Trophoblast cell (in vitro differentiated cells and primary cell): ENCODE measurements at regions not wholly inside any gene's neighbourhood (a gene's known extent, or its start where the extent isn't known, plus 50 kb on each side); places are given as distances from the start of the nearest gene placed in this dataset.

ENCODE experiments used
- DNase-seq, 2 donors: peaks; one replicate each; pipeline ENCODE4 v3.0.0-alpha.2; 2016
- H2AFZ ChIP-seq: 2 replicates; pipeline ENCODE4 v1.6.1; 2013; ENCODE audit warnings: low read length, moderate library complexity, mild to moderate bottlenecking; ENCODE audit not compliant: insufficient read depth, poor library complexity
- H2AK5ac ChIP-seq: 2 replicates; pipeline ENCODE4 v1.6.1; 2013; ENCODE audit warnings: mild to moderate bottlenecking, low read length
- H2BK120ac ChIP-seq: 2 replicates; pipeline ENCODE4 v1.6.1; 2013; ENCODE audit warnings: low read length, mild to moderate bottlenecking, moderate library complexity; ENCODE audit not compliant: insufficient read depth, poor library complexity
- H2BK12ac ChIP-seq: 2 replicates; pipeline ENCODE4 v1.6.1; 2013; ENCODE audit warnings: mild to moderate bottlenecking, low read length, moderate library complexity
- H2BK5ac ChIP-seq: 2 replicates; pipeline ENCODE4 v1.6.1; 2013; ENCODE audit warnings: low read length, low read depth, moderate library complexity, mild to moderate bottlenecking; ENCODE audit not compliant: poor library complexity
- H3K14ac ChIP-seq: 2 replicates; pipeline ENCODE4 v1.6.1; 2013; ENCODE audit warnings: mild to moderate bottlenecking, low read length
- H3K18ac ChIP-seq: 2 replicates; pipeline ENCODE4 v1.6.1; 2013; ENCODE audit warnings: mild to moderate bottlenecking, low read length
- H3K23ac ChIP-seq: 2 replicates; pipeline ENCODE4 v1.6.1; 2013; ENCODE audit warnings: low read length
- H3K27ac ChIP-seq: 2 replicates; pipeline ENCODE4 v1.5.1; 2013; ENCODE audit warnings: low read depth, mild to moderate bottlenecking, inconsistent platforms, low read length, moderate library complexity
- H3K27me3 ChIP-seq: 2 replicates; pipeline ENCODE4 v1.6.1; 2013; ENCODE audit warnings: inconsistent platforms, mild to moderate bottlenecking, low read length, moderate library complexity; ENCODE audit not compliant: insufficient read depth
- H3K36me3 ChIP-seq, 2 experiments: 1 replicate in 1 of 2; 2 replicates in 1 of 2; pipeline ENCODE4 v1.6.1; 2013; ENCODE audit warnings: low read length in 2 of 2, mild to moderate bottlenecking in 2 of 2, moderate library complexity in 1 of 2; ENCODE audit not compliant: insufficient read depth in 2 of 2, control insufficient read depth in 1 of 2
- H3K4ac ChIP-seq: 2 replicates; pipeline ENCODE4 v1.6.1; 2013; ENCODE audit warnings: low read depth, mild to moderate bottlenecking, low read length, moderate library complexity
- H3K4me1 ChIP-seq, 2 experiments: 1 replicate in 1 of 2; 2 replicates in 1 of 2; pipeline ENCODE4 v1.6.1; 2013; ENCODE audit warnings: low read length in 2 of 2, mild to moderate bottlenecking in 2 of 2, moderate library complexity in 1 of 2; ENCODE audit not compliant: insufficient read depth in 2 of 2, control insufficient read depth in 1 of 2
- H3K4me2 ChIP-seq: 2 replicates; pipeline ENCODE4 v1.6.1; 2013; ENCODE audit warnings: inconsistent platforms, mild to moderate bottlenecking, low read length, moderate library complexity
- H3K4me3 ChIP-seq: 2 replicates; pipeline ENCODE4 v1.5.1; 2013; ENCODE audit warnings: mild to moderate bottlenecking, low read depth, low read length, inconsistent platforms
- H3K79me1 ChIP-seq: one replicate; pipeline ENCODE4 v1.6.1; 2013; ENCODE audit warnings: low read length
- H3K79me2 ChIP-seq: 2 replicates; pipeline ENCODE4 v1.6.1; 2013; ENCODE audit warnings: low read length, mild to moderate bottlenecking; ENCODE audit not compliant: control insufficient read depth, insufficient read depth, poor library complexity
- H3K9ac ChIP-seq: 2 replicates; pipeline ENCODE4 v1.6.1; 2013; ENCODE audit warnings: mild to moderate bottlenecking, low read length
- H3K9me3 ChIP-seq: 2 replicates; pipeline ENCODE4 v1.6.1; 2013; ENCODE audit warnings: low read depth, mild to moderate bottlenecking, control low read depth, inconsistent platforms, low read length; ENCODE audit not compliant: insufficient read depth
- H4K12ac ChIP-seq: 2 replicates; pipeline ENCODE4 v1.6.1; 2013; ENCODE audit warnings: low read depth, mild to moderate bottlenecking, low read length, moderate library complexity
- H4K8ac ChIP-seq: 2 replicates; pipeline ENCODE4 v1.6.1; 2013; ENCODE audit warnings: low read depth, mild to moderate bottlenecking, low read length, moderate library complexity
- H4K91ac ChIP-seq: one replicate; pipeline ENCODE4 v1.6.1; 2013; ENCODE audit warnings: low read depth, mild to moderate bottlenecking, low read length, moderate library complexity
- WGBS: extraction: QIAGEN DNeasy Blood & Tissue Kit; methylation state at CpG from one replicate; pipeline ENCODE4 v1.1.7; 2013; ENCODE audit warnings: missing lambda C conversion rate; ENCODE audit not compliant: insufficient read length, insufficient coverage; ENCODE audit errors: extremely low coverage; 5-methylcytosine and 5-hydroxymethylcytosine counted together

GRCh38 chr5:179415291-179416060 is 70.2 kb upstream of the ADAMTS2 start:
- no peak overlapping the region for H2BK120ac ChIP-seq
- no peaks in the 10 kb centered on the region for H3K27me3 ChIP-seq
- DNase-seq: no peak

GRCh38 chr5:179414459-179415261 is 69.4 kb upstream of the ADAMTS2 start:
- H3K18ac ChIP-seq: no peak overlapping the region
- no peaks in the 10 kb centered on the region for H3K79me1 ChIP-seq
- no peak overlapping the region for H4K8ac ChIP-seq
- no peak overlapping the region for H4K12ac ChIP-seq
- no peak overlapping the region for H3K4me3 ChIP-seq
- no peak overlapping the region for H3K27ac ChIP-seq
- no peak overlapping the region for H4K91ac ChIP-seq
- no peak overlapping the region for H2BK12ac ChIP-seq
- no peaks in the 10 kb centered on the region for H3K27me3 ChIP-seq
- no peaks in the 10 kb centered on the region for H3K4me1 ChIP-seq
- no peak overlapping the region for H3K9ac ChIP-seq
- H3K36me3 ChIP-seq: no peaks in the 10 kb centered on the region
- no peaks in the 10 kb centered on the region for H3K79me2 ChIP-seq
- DNase-seq: no peak
- peaks cover 4% of the 10 kb centered on the region for H3K9me3 ChIP-seq
- WGBS: no CpG with 5 or more reads among the region's 10 CpGs
- H2AFZ ChIP-seq: no peak overlapping the region
- H2BK5ac ChIP-seq: no peak overlapping the region
- no peak overlapping the region for H3K4me2 ChIP-seq
- H2BK120ac ChIP-seq: no peak overlapping the region
- no peak overlapping the region for H3K4ac ChIP-seq
- no peak overlapping the region for H2AK5ac ChIP-seq
- no peak overlapping the region for H3K23ac ChIP-seq
- H3K14ac ChIP-seq: no peak overlapping the region

More at GRCh38 chr5:179415291-179416060, 70.2 kb upstream of the ADAMTS2 start:
- Histone ChIP-seq H3K79me1 (no peaks in the 10 kb centered on the region), H3K9ac (no peak overlapping the region), H3K4me1 (no peaks in the 10 kb centered on the region), H3K9me3 (peaks cover 2% of the 10 kb centered on the region), H4K91ac (no peak overlapping the region), H2AFZ (no peak overlapping the region), H2BK12ac (no peak overlapping the region), H3K14ac (no peak overlapping the region), H3K4me2 (no peak overlapping the region), H3K18ac (no peak overlapping the region), H3K4ac (no peak overlapping the region), H3K23ac (no peak overlapping the region), H3K36me3 (no peaks in the 10 kb centered on the region), H2AK5ac (no peak overlapping the region), H4K8ac (no peak overlapping the region), H4K12ac (no peak overlapping the region), H3K27ac (no peak overlapping the region), H2BK5ac (no peak overlapping the region), H3K4me3 (no peak overlapping the region), H3K79me2 (no peaks in the 10 kb centered on the region)
- WGBS: no CpG with 5 or more reads among the region's 11 CpGs

GRCh38 chr5:179413711-179414458 is 68.6 kb upstream of the ADAMTS2 start:
- Histone ChIP-seq H2BK120ac (no peak overlapping the region), H3K4me3 (no peak overlapping the region), H3K36me3 (no peaks in the 10 kb centered on the region), H3K79me1 (no peaks in the 10 kb centered on the region), H3K27ac (no peak overlapping the region), H3K4ac (no peak overlapping the region), H4K91ac (no peak overlapping the region), H3K9ac (no peak overlapping the region), H3K9me3 (peaks cover 4% of the 10 kb centered on the region), H3K23ac (no peak overlapping the region), H2BK12ac (no peak overlapping the region), H3K4me1 (no peaks in the 10 kb centered on the region), H4K12ac (no peak overlapping the region), H3K18ac (no peak overlapping the region), H2AFZ (no peak overlapping the region), H3K27me3 (no peaks in the 10 kb centered on the region), H2BK5ac (no peak overlapping the region), H3K79me2 (no peaks in the 10 kb centered on the region), H3K14ac (no peak overlapping the region), H4K8ac (no peak overlapping the region), H3K4me2 (no peak overlapping the region), H2AK5ac (no peak overlapping the region)
- no peak for DNase-seq
- WGBS: no CpG with 5 or more reads among the region's 14 CpGs

GRCh38 chr5:179413086-179413690 is 67.9 kb upstream of the ADAMTS2 start:
- H2AFZ ChIP-seq: no peak overlapping the region
- no peak overlapping the region for H3K23ac ChIP-seq
- no peaks in the 10 kb centered on the region for H3K27me3 ChIP-seq
- H4K91ac ChIP-seq: no peak overlapping the region
- H2AK5ac ChIP-seq: no peak overlapping the region
- no peak overlapping the region for H3K4me2 ChIP-seq
- H3K18ac ChIP-seq: no peak overlapping the region
- no peak overlapping the region for H3K14ac ChIP-seq
- no peaks in the 10 kb centered on the region for H3K4me1 ChIP-seq
- WGBS: no CpG with 5 or more reads among the region's 11 CpGs
- no peak for DNase-seq
- no peaks in the 10 kb centered on the region for H3K79me1 ChIP-seq
- H3K79me2 ChIP-seq: no peaks in the 10 kb centered on the region
- no peaks in the 10 kb centered on the region for H3K36me3 ChIP-seq
- H3K27ac ChIP-seq: no peak overlapping the region
- no peak overlapping the region for H2BK5ac ChIP-seq
- no peak overlapping the region for H4K12ac ChIP-seq
- H3K4me3 ChIP-seq: no peak overlapping the region
- H3K9me3 ChIP-seq: peaks cover 4% of the 10 kb centered on the region
- H2BK12ac ChIP-seq: no peak overlapping the region
- no peak overlapping the region for H3K9ac ChIP-seq
- no peak overlapping the region for H2BK120ac ChIP-seq
- H3K4ac ChIP-seq: no peak overlapping the region
- H4K8ac ChIP-seq: no peak overlapping the region
